GM12891 (cell line): ENCODE measurements at regions not wholly inside any gene's neighbourhood (a gene's known extent, or its start where the extent isn't known, plus 50 kb on each side); places are given as distances from the start of the nearest gene placed in this dataset.

Experiments
- DNase-seq: peaks from one replicate; pipeline ENCODE4 v3.0.0; 2011; ENCODE audit warnings: low spot score; ENCODE audit not compliant: insufficient read length
- FAIRE-seq: peaks from 2 replicates; lab custom pipeline; 2011; peaks lifted over from hg19 to GRCh38; lab: Jason Lieb, UNC
- PAX5 ChIP-seq: IDR thresholded peaks from 2 replicates; pipeline ENCODE4 v1.6.1; 2011; ENCODE audit warnings: low read length, moderate library complexity, mild to moderate bottlenecking; ENCODE audit not compliant: insufficient read depth, severe bottlenecking
- POLR2A ChIP-seq: IDR thresholded peaks from 2 replicates; pipeline ENCODE4 v1.6.1; 2011; ENCODE audit warnings: low read depth, low read length, control low read depth
- POLR2AphosphoS5 ChIP-seq: IDR thresholded peaks from 2 replicates; pipeline ENCODE4 v1.6.1; 2011; ENCODE audit warnings: low read depth, low read length, control low read depth
- POU2F2 ChIP-seq: IDR thresholded peaks from 2 replicates; pipeline ENCODE4 v1.6.1; 2011; ENCODE audit warnings: low read depth, mild to moderate bottlenecking, control low read depth, low read length, moderate library complexity
- SPI1 ChIP-seq: IDR thresholded peaks from 2 replicates; pipeline ENCODE4 v1.6.1; 2011; ENCODE audit warnings: low read depth, low read length, control low read depth
- TAF1 ChIP-seq: IDR thresholded peaks from 2 replicates; pipeline ENCODE4 v1.6.1; 2011; ENCODE audit warnings: low read depth, low read length, control low read depth

GRCh38 chr1:201751872-201752271, 77.1 kb upstream of the IPO9 start:
- no peak for FAIRE-seq
- TF ChIP-seq POLR2A (no peak), POU2F2 (no peak), PAX5 (no peak), POLR2AphosphoS5 (no peak), SPI1 (no peak), TAF1 (no peak)
- no peak for DNase-seq

- FAIRE-seq: no peak
- no peak for DNase-seq
- no peak for TF ChIP-seq POLR2A
- TF ChIP-seq PAX5: no peak
- no peak for TF ChIP-seq POU2F2
- no peak for TF ChIP-seq SPI1
- no peak for TF ChIP-seq TAF1
- TF ChIP-seq POLR2AphosphoS5: no peak
Measured at GRCh38 chr1:201752333-201752732, 76.6 kb upstream of the IPO9 start.

GRCh38 chr1:201753492-201753891, 75.5 kb upstream of the IPO9 start:
- FAIRE-seq (no peak), DNase-seq (no peak)
- TF ChIP-seq PAX5: no peak
- no peak for TF ChIP-seq SPI1
- TF ChIP-seq TAF1: no peak
- no peak for TF ChIP-seq POLR2AphosphoS5
- no peak for TF ChIP-seq POLR2A
- TF ChIP-seq POU2F2: no peak

- TF ChIP-seq POLR2A (no peak), PAX5 (no peak), POLR2AphosphoS5 (no peak), SPI1 (no peak), POU2F2 (no peak), TAF1 (no peak)
- no peak for FAIRE-seq
- DNase-seq: no peak
Measured at GRCh38 chr1:201754353-201754752, 74.6 kb upstream of the IPO9 start.

- no peak for DNase-seq
- FAIRE-seq: no peak
- TF ChIP-seq POU2F2 (no peak), PAX5 (no peak), SPI1 (no peak), POLR2A (no peak), POLR2AphosphoS5 (no peak), TAF1 (no peak)
Measured at GRCh38 chr1:201755200-201755599, 73.8 kb upstream of the IPO9 start.

- FAIRE-seq: no peak
Measured at GRCh38 chr1:201756406-201756805, 72.6 kb upstream of the IPO9 start.

GRCh38 chr1:201758499-201759050, 70.4 kb upstream of the IPO9 start:
- DNase-seq: no peak

More at GRCh38 chr1:201756406-201756805, 72.6 kb upstream of the IPO9 start:
- no peak for DNase-seq
- TF ChIP-seq POLR2AphosphoS5 (no peak), POU2F2 (no peak), TAF1 (no peak), POLR2A (no peak), SPI1 (no peak), PAX5 (no peak)

GRCh38 chr1:201759194-201759815, 69.7 kb upstream of the IPO9 start:
- no peak for TF ChIP-seq POLR2AphosphoS5
- no peak for TF ChIP-seq SPI1
- TF ChIP-seq POU2F2: no peak
- no peak for TF ChIP-seq POLR2A
- no peak for TF ChIP-seq PAX5
- no peak for TF ChIP-seq TAF1
- DNase-seq (no peak), FAIRE-seq (no peak)

More at GRCh38 chr1:201758499-201759050, 70.4 kb upstream of the IPO9 start:
- TF ChIP-seq SPI1: no peak
- TF ChIP-seq POLR2AphosphoS5: no peak
- TF ChIP-seq TAF1: no peak
- no peak for TF ChIP-seq POLR2A
- TF ChIP-seq POU2F2: no peak
- TF ChIP-seq PAX5: no peak
- no peak for FAIRE-seq

GRCh38 chr1:201760516-201760915, 68.4 kb upstream of the IPO9 start:
- FAIRE-seq: no peak
- TF ChIP-seq POLR2A (no peak), SPI1 (no peak), PAX5 (no peak), TAF1 (no peak), POLR2AphosphoS5 (no peak), POU2F2 (no peak)

More at GRCh38 chr1:201760516-201760915, 68.4 kb upstream of the IPO9 start:
- no peak for DNase-seq
